ENCODE measurements at regions not wholly inside any gene's neighbourhood (a gene's known extent, or its start where the extent isn't known, plus 50 kb on each side); places are given as distances from the start of the nearest gene placed in this dataset.

GRCh38 chr9:120110520-120110919, 469.4 kb downstream of the CDK5RAP2 start:
- Histone ChIP-seq H4K20me1 (ENCODE audit: control insufficient read depth, insufficient read depth, insufficient read length) (no peaks in the 10 kb centered on the region), H4K8ac (replicated peaks; ENCODE audit: insufficient read length, low read depth, low read length) (no peak overlapping the region), H3K79me1 (ENCODE audit: insufficient read depth, low read depth, low read length, poor library complexity, severe bottlenecking) (no peaks in the 10 kb centered on the region), H3K4me1 (ENCODE audit: insufficient read depth, low read length) (no peaks in the 10 kb centered on the region), H2BK12ac (ENCODE audit: insufficient read length, low read depth, low read length) (no peak overlapping the region), H3K23ac (ENCODE audit: insufficient read length, low read depth, low read length) (no peak overlapping the region), H3K9me3 (ENCODE audit: control insufficient read depth, low read depth, low read length) (no peaks in the 10 kb centered on the region), H3K23me2 (ENCODE audit: insufficient read length, low read depth, low read length, poor library complexity, severe bottlenecking) (no peaks in the 10 kb centered on the region), H3T11ph (ENCODE audit: low read length) (no peak overlapping the region), H3K27ac (ENCODE audit: insufficient read length, low read depth, low read length) (no peak overlapping the region), H3K4ac (ENCODE audit: low read depth, low read length) (no peak overlapping the region), H3K56ac (ENCODE audit: insufficient read length, low read depth, low read length) (no peak overlapping the region), H2BK5ac (ENCODE audit: insufficient read length, low read length) (no peak overlapping the region), H3K18ac (ENCODE audit: insufficient read length, low read depth, low read length) (no peak overlapping the region), H2AK5ac (ENCODE audit: insufficient read length, low read length) (no peak overlapping the region), H2AFZ (ENCODE audit: low read length) (no peak overlapping the region), H2BK20ac (ENCODE audit: low read depth, low read length, poor library complexity, severe bottlenecking) (no peak overlapping the region), H3K4me2 (ENCODE audit: insufficient read depth, insufficient read length, low read length) (no peak overlapping the region), H4K91ac (ENCODE audit: insufficient read length, low read depth, low read length) (no peak overlapping the region), H2BK120ac (ENCODE audit: low read depth, low read length, poor library complexity, severe bottlenecking) (no peak overlapping the region), H2BK15ac (ENCODE audit: low read depth, low read length) (no peak overlapping the region), H3K79me2 (ENCODE audit: insufficient read depth, low read length) (no peaks in the 10 kb centered on the region), H4K5ac (ENCODE audit: insufficient read length, low read depth, low read length) (no peak overlapping the region), H3K14ac (ENCODE audit: insufficient read depth, low read length) (no peak overlapping the region), H3K27me3 (ENCODE audit: insufficient read depth, low read length) (no peaks in the 10 kb centered on the region), H3K9ac (ENCODE audit: extremely low read depth, insufficient read length, low read length) (no peak overlapping the region)
- Mint-ChIP-seq H3K4me3 (no peak overlapping the region), H3K4me1 (peaks cover 14 to 17% of the 10 kb centered on the region in 2 experiments), H3K9me3 (no peaks in the 10 kb centered on the region), H3K27me3 (ENCODE audit: low read depth) (no peaks in the 10 kb centered on the region; the same call in 1 of the 2 replicates), H3K36me3 (ENCODE audit: insufficient read depth in 1 of 3, low read depth in 3 of 3) (no peaks in the 10 kb centered on the region), H3K27ac (no peak overlapping the region)
- DNase-seq, result no peak
- no CpG with 5 or more reads among the region's 1 CpG for WGBS (ENCODE audit: extremely low coverage, insufficient read length, low lambda C conversion rate)
- no peak for TF ChIP-seq CTCF (conservative IDR thresholded peaks at IDR 0.05)

All from H9 (cell line).